PC-9 (cell line): ENCODE measurements at regions not wholly inside any gene's neighbourhood (a gene's known extent, or its start where the extent isn't known, plus 50 kb on each side); places are given as distances from the start of the nearest gene placed in this dataset.

Experiments
- CTCF ChIP-seq: fragments of 200-600 bp; sonication (generic); conservative IDR thresholded peaks from 2 replicates; pipeline ENCODE4 v1.6.1; 2017; ENCODE audit warnings: mixed run types, antibody characterized with exemption, mild to moderate bottlenecking, moderate library complexity
- EZH2 ChIP-seq: fragments of 200-600 bp; sonication (generic); IDR thresholded peaks from 2 replicates; pipeline ENCODE4 v1.8.0; 2017; ENCODE audit warnings: antibody characterized with exemption, low read depth

GRCh38 chr7:62361-63116 is 129.8 kb upstream of the FAM20C start:
- TF ChIP-seq CTCF: no peak
- no peak for TF ChIP-seq EZH2
